H1 (cell line): ENCODE measurements at regions not wholly inside any gene's neighbourhood (a gene's known extent, or its start where the extent isn't known, plus 50 kb on each side); places are given as distances from the start of the nearest gene placed in this dataset.

Experiments used
- CTCF ChIA-PET: fragments of 300-600 bp; sonication (Branson Sonifier 250); formaldehyde crosslinking; loops from one replicate; lab custom pipeline; 2021; ENCODE audit not compliant: partially characterized antibody; lab: Charles Lee
- POLR2A ChIA-PET: fragments of 300-600 bp; sonication (Branson Sonifier 250); formaldehyde crosslinking; loops from one replicate; lab custom pipeline; 2021; ENCODE audit warnings: inconsistent platforms; ENCODE audit not compliant: partially characterized antibody; lab: Charles Lee
- DNase-seq, 2 experiments: peaks; one replicate each; pipeline versions ENCODE4 v3.0.0 to v3.0.0-alpha.2; 2010 to 2022; ENCODE audit warnings: low spot score in 2 of 2, low read depth in 1 of 2, mixed read lengths in 1 of 2
- FAIRE-seq: peaks from 2 replicates; lab custom pipeline; 2011; peaks lifted over from hg19 to GRCh38; lab: Jason Lieb, UNC
- H2AFZ ChIP-seq: 2 replicates; pipeline ENCODE4 v1.8.1; 2012; ENCODE audit warnings: low read length, inconsistent platforms
- H2AK5ac ChIP-seq: 2 replicates; pipeline ENCODE4 v1.6.1; 2013; ENCODE audit warnings: low read depth, low read length
- H2BK120ac ChIP-seq: replicated peaks from 2 replicates; pipeline ENCODE3; 2013; ENCODE audit warnings: low read depth, low read length, inconsistent platforms
- H2BK12ac ChIP-seq: 2 replicates; pipeline ENCODE4 v1.6.1; 2013; ENCODE audit warnings: low read depth, low read length
- H2BK15ac ChIP-seq: 2 replicates; pipeline ENCODE4 v1.6.1; 2013; ENCODE audit warnings: low read length
- H2BK20ac ChIP-seq: 2 replicates; pipeline ENCODE4 v1.6.1; 2013; ENCODE audit warnings: low read length
- H2BK5ac ChIP-seq: 2 replicates; pipeline ENCODE4 v1.6.1; 2013; ENCODE audit warnings: low read depth, low read length
- H3K14ac ChIP-seq: 2 replicates; pipeline ENCODE4 v1.6.1; 2013; ENCODE audit warnings: inconsistent platforms; ENCODE audit not compliant: insufficient read length
- H3K18ac ChIP-seq: 2 replicates; pipeline ENCODE4 v1.6.1; 2013; ENCODE audit warnings: low read length; ENCODE audit errors: extremely low read depth
- H3K23ac ChIP-seq: 2 replicates; pipeline ENCODE4 v1.6.1; 2013; ENCODE audit warnings: inconsistent platforms; ENCODE audit not compliant: insufficient read length
- H3K23me2 ChIP-seq: 2 replicates; pipeline ENCODE4 v1.6.1; 2013; ENCODE audit warnings: low read depth, low read length
- H3K27ac ChIP-seq: 2 replicates; pipeline ENCODE4 v1.6.1; 2011; ENCODE audit warnings: low read depth, low read length, inconsistent platforms
- H3K27me3 ChIP-seq, 4 experiments: replicated peaks in 1 of 4; 1 replicate in 1 of 4; 2 replicates in 3 of 4; pipeline versions ENCODE4 v1.6.1 to v1.8.1; 2011 to 2013; ENCODE audit warnings: low read length in 3 of 4, mild to moderate bottlenecking in 3 of 4, inconsistent platforms in 2 of 4, mixed read lengths in 2 of 4, moderate library complexity in 1 of 4; ENCODE audit not compliant: control insufficient read depth in 3 of 4, insufficient read depth in 3 of 4; ENCODE audit errors: extremely low read depth in 1 of 4
- H3K36me3 ChIP-seq, 4 experiments: 2 replicates each; pipeline versions ENCODE4 v1.6.1 to v1.8.1; 2011 to 2013; ENCODE audit warnings: mild to moderate bottlenecking in 4 of 4, low read length in 3 of 4, moderate library complexity in 2 of 4, control low read depth in 1 of 4, inconsistent platforms in 1 of 4; ENCODE audit not compliant: insufficient read depth in 4 of 4, control insufficient read depth in 2 of 4
- H3K4ac ChIP-seq: replicated peaks from 2 replicates; pipeline ENCODE3; 2013; ENCODE audit warnings: low read length, low read depth, mixed read lengths, inconsistent platforms; ENCODE audit not compliant: insufficient read length
- H3K4me1 ChIP-seq, 4 experiments: replicated peaks in 1 of 4; 1 replicate in 1 of 4; 2 replicates in 3 of 4; pipeline versions ENCODE4 v1.6.1 to v1.8.1; 2011 to 2013; ENCODE audit warnings: low read length in 3 of 4, inconsistent platforms in 2 of 4, mixed read lengths in 1 of 4; ENCODE audit not compliant: insufficient read depth in 4 of 4, control insufficient read depth in 3 of 4
- H3K4me2 ChIP-seq, 2 experiments: 2 replicates each; pipeline versions ENCODE4 v1.6.1 to v1.8.1; 2011 to 2013; ENCODE audit warnings: low read depth in 2 of 2, low read length in 2 of 2, control low read depth in 1 of 2, inconsistent platforms in 1 of 2, mild to moderate bottlenecking in 1 of 2; ENCODE audit not compliant: insufficient read depth in 1 of 2
- H3K4me3 ChIP-seq, 4 experiments: fragments of 200-600, 300-600 bp in 1 of 4; sonication (generic), shearing (Covaris generic), sonication (Bioruptor Twin) in 1 of 4; 2 replicates each; pipeline versions ENCODE4 v1.5.1 to v1.8.1; 2011 to 2016; ENCODE audit warnings: low read length in 4 of 4, low read depth in 3 of 4, control low read depth in 2 of 4, inconsistent platforms in 2 of 4, mild to moderate bottlenecking in 2 of 4, mixed read lengths in 1 of 4, moderate library complexity in 1 of 4; ENCODE audit not compliant: insufficient read depth in 2 of 4; ENCODE audit errors: extremely low read depth in 1 of 4
- H3K56ac ChIP-seq: replicated peaks from 2 replicates; pipeline ENCODE3; 2013; ENCODE audit warnings: low read depth, mild to moderate bottlenecking, mixed read lengths, low read length, inconsistent platforms; ENCODE audit not compliant: insufficient read length
- H3K79me1 ChIP-seq: 2 replicates; pipeline ENCODE4 v1.6.1; 2013; ENCODE audit warnings: low read depth, low read length, control low read depth
- H3K79me2 ChIP-seq, 2 experiments: 2 replicates each; pipeline versions ENCODE4 v1.6.1 to v1.8.1; 2012 to 2013; ENCODE audit warnings: low read length in 2 of 2, mild to moderate bottlenecking in 2 of 2, inconsistent platforms in 1 of 2; ENCODE audit not compliant: insufficient read depth in 2 of 2, control insufficient read depth in 1 of 2
- H3K9ac ChIP-seq, 4 experiments: replicated peaks in 1 of 4; 1 replicate in 1 of 4; 2 replicates in 3 of 4; pipeline versions ENCODE4 v1.6.1 to v1.8.1; 2011 to 2013; ENCODE audit warnings: low read depth in 3 of 4, low read length in 3 of 4, control low read depth in 2 of 4, mild to moderate bottlenecking in 2 of 4, moderate library complexity in 2 of 4, inconsistent platforms in 1 of 4; ENCODE audit errors: extremely low read depth in 1 of 4
- H3K9me3 ChIP-seq, 2 experiments: 2 replicates each; pipeline versions ENCODE4 v1.6.1 to v1.8.1; 2012 to 2013; ENCODE audit warnings: mild to moderate bottlenecking in 2 of 2, moderate library complexity in 2 of 2, control low read depth in 1 of 2, inconsistent platforms in 1 of 2, low read depth in 1 of 2, low read length in 1 of 2, mixed read lengths in 1 of 2; ENCODE audit not compliant: insufficient read depth in 2 of 2
- H4K20me1 ChIP-seq, 2 experiments: replicated peaks in 1 of 2; 2 replicates each; pipeline versions ENCODE3 to v1.8.1; 2011 to 2013; ENCODE audit warnings: inconsistent platforms in 2 of 2, low read length in 2 of 2, mild to moderate bottlenecking in 1 of 2; ENCODE audit not compliant: insufficient read depth in 2 of 2, control insufficient read depth in 1 of 2
- H4K5ac ChIP-seq: 2 replicates; pipeline ENCODE4 v1.6.1; 2013; ENCODE audit warnings: low read length, low read depth, mixed read lengths, inconsistent platforms; ENCODE audit not compliant: insufficient read length
- H4K8ac ChIP-seq: 2 replicates; pipeline ENCODE4 v1.8.0; 2013; ENCODE audit warnings: mild to moderate bottlenecking, moderate library complexity, low read length, inconsistent platforms; ENCODE audit not compliant: insufficient read depth; ENCODE audit errors: extremely low read depth
- H4K91ac ChIP-seq: replicated peaks from 2 replicates; pipeline ENCODE3; 2013; ENCODE audit warnings: low read length, mixed read lengths, inconsistent platforms; ENCODE audit not compliant: insufficient read length
- ASH2L ChIP-seq: fragments of 200-600, 300-600 bp; sonication (generic); IDR thresholded peaks from one replicate; pipeline ENCODE4 v1.7.1; 2017; ENCODE audit warnings: low read length
- CBX8 ChIP-seq: fragments of 300-800, 300-1000 bp; sonication (generic); IDR thresholded peaks from 2 replicates; pipeline ENCODE4 v1.7.1; 2016; ENCODE audit warnings: low read depth, low read length, borderline replicate concordance
- CTBP2 ChIP-seq: IDR thresholded peaks from 2 replicates; pipeline ENCODE4 v1.7.0; 2011; ENCODE audit warnings: borderline replicate concordance, mild to moderate bottlenecking, moderate library complexity, mixed read lengths, low read length; ENCODE audit not compliant: insufficient read depth, insufficient read length
- EGR1 ChIP-seq: IDR thresholded peaks from 2 replicates; pipeline ENCODE4 v1.6.1; 2011; ENCODE audit warnings: low read depth, low read length, borderline replicate concordance
- EZH2 ChIP-seq: fragments of 200-600 bp; sonication (generic); IDR thresholded peaks from 2 replicates; pipeline ENCODE4 v1.7.1; 2012; ENCODE audit warnings: low read depth, mild to moderate bottlenecking, moderate library complexity, low read length, inconsistent platforms; ENCODE audit not compliant: severe bottlenecking
- FOSL1 ChIP-seq: IDR thresholded peaks from 2 replicates; pipeline ENCODE4 v1.6.1; 2011; ENCODE audit warnings: mild to moderate bottlenecking, low read depth, low read length, moderate library complexity; ENCODE audit not compliant: insufficient read depth
- GABPA ChIP-seq: IDR thresholded peaks from 2 replicates; pipeline ENCODE4 v1.6.1; 2011; ENCODE audit warnings: mild to moderate bottlenecking, low read length, moderate library complexity, borderline replicate concordance; ENCODE audit not compliant: insufficient read depth
- KDM1A ChIP-seq: fragments of 200-600, 300-600 bp; sonication (generic); IDR thresholded peaks from 2 replicates; pipeline ENCODE4 v1.7.1; 2016; ENCODE audit warnings: mild to moderate bottlenecking, low read length, borderline replicate concordance
- RNF2 ChIP-seq: fragments of 200-900, 300-1000 bp; sonication (generic); IDR thresholded peaks from 2 replicates; pipeline ENCODE4 v1.7.1; 2016; ENCODE audit warnings: borderline replicate concordance, low read depth, mild to moderate bottlenecking, antibody characterized with exemption, low read length; ENCODE audit not compliant: poor library complexity, severe bottlenecking; ENCODE audit errors: missing control alignments
- RXRA ChIP-seq: IDR thresholded peaks from 2 replicates; pipeline ENCODE4 v1.6.1; 2011; ENCODE audit warnings: low read depth, mild to moderate bottlenecking, low read length, moderate library complexity; ENCODE audit not compliant: insufficient read depth
- SRF ChIP-seq: IDR thresholded peaks from 2 replicates; pipeline ENCODE4 v1.6.1; 2011; ENCODE audit warnings: mild to moderate bottlenecking, low read depth, low read length, moderate library complexity
- TCF12 ChIP-seq: IDR thresholded peaks from 2 replicates; pipeline ENCODE4 v1.6.1; 2011; ENCODE audit warnings: low read depth, mild to moderate bottlenecking, low read length
- WGBS, 2 experiments: shearing (Covaris generic) in 1 of 2; methylation state at CpG; one replicate each; pipeline versions ENCODE4 v1.1.6 to v1.1.7; 2013 to 2015; ENCODE audit warnings: low lambda C conversion rate in 2 of 2, mixed read lengths in 2 of 2, inconsistent platforms in 1 of 2, low coverage in 1 of 2, missing lambda C conversion rate in 1 of 2; ENCODE audit not compliant: insufficient replicate concordance in 2 of 2, insufficient coverage in 1 of 2, insufficient read length in 1 of 2; ENCODE audit errors: extremely low coverage in 1 of 2, missing lambda C conversion rate in 1 of 2; 5-methylcytosine and 5-hydroxymethylcytosine counted together

DNA sequence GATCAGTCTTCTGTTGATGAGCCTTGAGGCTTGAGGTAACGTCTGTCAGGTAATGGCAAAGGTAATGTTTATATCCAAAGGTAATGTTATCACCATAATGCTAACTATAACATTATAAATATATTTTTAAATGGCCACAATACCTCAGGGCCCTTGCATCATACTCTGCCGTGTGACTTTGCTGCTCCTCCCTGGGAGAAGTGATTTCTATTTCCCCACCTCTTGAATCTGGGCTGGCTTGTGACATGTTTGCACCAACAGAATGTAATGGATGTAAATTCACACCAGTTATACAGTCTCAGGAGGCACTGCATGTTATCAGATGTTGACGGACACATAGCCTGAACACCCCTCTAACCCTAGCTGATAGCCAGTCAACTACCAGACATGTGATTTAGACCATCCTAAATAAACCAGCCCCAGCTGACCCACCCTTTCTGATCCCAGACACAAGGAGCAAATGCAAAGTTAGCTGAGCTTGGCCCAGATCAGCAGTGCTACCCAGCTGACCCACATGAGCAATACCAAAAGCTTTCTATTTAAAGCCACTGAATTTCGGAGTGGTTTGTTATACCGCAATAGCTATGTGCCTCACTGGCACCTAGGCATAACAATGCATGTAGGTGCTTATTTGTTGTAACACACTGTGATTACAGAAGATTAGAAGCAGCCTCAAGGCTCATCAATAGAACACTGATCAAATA, 93.8 kb upstream of the SIRPA start:
- ChIA-PET CTCF (interaction anchor here (0.6 to 6.3 kb wide), 36 partner anchors 8 to 299 kb away, joined by 3 to 40 read pairs (median 4); no protein-coding TSS in a partner anchor), POLR2A (interaction anchor here (1.2 to 4.5 kb wide), 6 partner anchors 10 to 146 kb away, joined by 3 to 26 read pairs (median 5); no protein-coding TSS in a partner anchor)
- H3K27me3 ChIP-seq: peaks cover 9 to 21% (median 19%) of the 10 kb centered on the region in 4 experiments
- WGBS, 2 experiments: 74% methylated on average over 5 of the region's 5 CpGs; no CpG with 5 or more reads in 1 of the 2 experiments
- no peaks in the 10 kb centered on the region for H3K79me2 ChIP-seq
- no peak overlapping the region for H4K91ac ChIP-seq
- H3K79me1 ChIP-seq: no peaks in the 10 kb centered on the region
- no peak overlapping the region for H2BK5ac ChIP-seq
- no peak overlapping the region for H3K18ac ChIP-seq
- H3K4me3 ChIP-seq: no peak overlapping the region
- no peak overlapping the region for H2AFZ ChIP-seq
- no peak overlapping the region for H4K5ac ChIP-seq
- H3K14ac ChIP-seq: no peak overlapping the region
- H2AK5ac ChIP-seq: no peak overlapping the region
- no peak overlapping the region for H2BK12ac ChIP-seq
- peak overlapping the region; percentile 73 for H3K4ac ChIP-seq
- peaks cover 13% of the 10 kb centered on the region; the same call in 1 of the 2 replicates for H3K23me2 ChIP-seq
- H4K8ac ChIP-seq: no peak overlapping the region
- no peaks in the 10 kb centered on the region for H3K9me3 ChIP-seq
- FAIRE-seq (no peak), DNase-seq (no peak)
- H3K4me1 ChIP-seq: peaks cover 2 to 10% (median 3%) of the 10 kb centered on the region in 4 experiments; a peak in 5 of 7 replicates
- H3K27ac ChIP-seq: no peak overlapping the region
- H3K36me3 ChIP-seq: no peaks in the 10 kb centered on the region
- H2BK20ac ChIP-seq: no peak overlapping the region
- H2BK120ac ChIP-seq: no peak overlapping the region
- no peaks in the 10 kb centered on the region for H4K20me1 ChIP-seq
- H3K23ac ChIP-seq: no peak overlapping the region
- peak overlapping the region in 1 of 2 experiments; percentile 86; a peak in 1 of 4 replicates for H3K4me2 ChIP-seq
- H3K56ac ChIP-seq: no peak overlapping the region
- peak overlapping the region; percentile 13 for H2BK15ac ChIP-seq
- H3K9ac ChIP-seq: no peak overlapping the region
- TF ChIP-seq TCF12 (no peak), KDM1A (no peak), CTBP2 (no peak), RNF2 (no peak), EZH2 (no peak), EGR1 (no peak), RXRA (no peak), FOSL1 (no peak), SRF (no peak), ASH2L (no peak), CBX8 (no peak), GABPA (no peak)
